Fibroblast of lung (primary cell): ENCODE measurements at regions not wholly inside any gene's neighbourhood (a gene's known extent, or its start where the extent isn't known, plus 50 kb on each side); places are given as distances from the start of the nearest gene placed in this dataset.
A peak's percentile ranks its signal among the peaks of the same experiment; 100 is the strongest.

ENCODE experiments used
- DNase-seq, 2 donors: peaks; one replicate each; pipeline versions ENCODE4 v3.0.0 to v3.0.0-alpha.2; 2010; ENCODE audit warnings: low read depth in 2 of 2
- H2AFZ ChIP-seq: 2 replicates; pipeline ENCODE4 v1.5.1; 2012; ENCODE audit warnings: low read length, control low read depth, inconsistent platforms
- H3K27ac ChIP-seq: 2 replicates; pipeline ENCODE4 v1.5.1; 2011; ENCODE audit warnings: low read length, control low read depth; ENCODE audit not compliant: insufficient read depth
- H3K27me3 ChIP-seq: 2 replicates; pipeline ENCODE4 v1.5.1; 2011; ENCODE audit warnings: mild to moderate bottlenecking, low read length; ENCODE audit not compliant: control insufficient read depth, insufficient read depth
- H3K36me3 ChIP-seq: 2 replicates; pipeline ENCODE4 v1.5.1; 2011; ENCODE audit warnings: low read length; ENCODE audit not compliant: control insufficient read depth, insufficient read depth
- H3K4me1 ChIP-seq: 2 replicates; pipeline ENCODE4 v1.5.1; 2011; ENCODE audit warnings: low read length; ENCODE audit not compliant: control insufficient read depth, insufficient read depth; ENCODE audit errors: extremely low read depth
- H3K4me2 ChIP-seq: 2 replicates; pipeline ENCODE4 v1.5.1; 2011; ENCODE audit warnings: low read length, control low read depth; ENCODE audit not compliant: insufficient read depth; ENCODE audit errors: extremely low read depth
- H3K4me3 ChIP-seq, 4 experiments: fragments of 200-600 bp in 1 of 4; sonication (generic) in 1 of 4; replicated peaks in 1 of 4; 2 replicates each; pipeline ENCODE4 v1.5.1; 2011 to 2016; ENCODE audit warnings: low read length in 4 of 4, low read depth in 3 of 4, mild to moderate bottlenecking in 3 of 4, control low read depth in 2 of 4, inconsistent platforms in 1 of 4, mixed read lengths in 1 of 4; ENCODE audit not compliant: insufficient read depth in 1 of 4; ENCODE audit errors: control extremely low read depth in 1 of 4
- H3K79me2 ChIP-seq: 2 replicates; pipeline ENCODE4 v1.5.1; 2012; ENCODE audit warnings: mild to moderate bottlenecking, low read length, inconsistent platforms; ENCODE audit not compliant: control insufficient read depth, insufficient read depth
- H3K9ac ChIP-seq: 2 replicates; pipeline ENCODE4 v1.5.1; 2011; ENCODE audit warnings: mild to moderate bottlenecking, low read length, control low read depth; ENCODE audit not compliant: insufficient read depth
- H3K9me3 ChIP-seq: 2 replicates; pipeline ENCODE4 v1.5.1; 2012; ENCODE audit warnings: low read depth, low read length; ENCODE audit not compliant: control insufficient read depth, insufficient read depth
- H4K20me1 ChIP-seq: 2 replicates; pipeline ENCODE4 v1.5.1; 2011; ENCODE audit warnings: low read length; ENCODE audit not compliant: control insufficient read depth, insufficient read depth; ENCODE audit errors: extremely low read depth
- EZH2 ChIP-seq: IDR thresholded peaks from 2 replicates; pipeline ENCODE4 v1.5.1; 2012; ENCODE audit warnings: low read length, control low read depth, mild to moderate bottlenecking; ENCODE audit errors: missing control alignments
- TF ChIP-seq, protein P1 (sequence below), 2 donors: IDR thresholded peaks in 1 of 2; conservative IDR thresholded peaks in 1 of 2; 1 replicate in 1 of 2; 2 replicates in 1 of 2; pipeline ENCODE4 v1.5.1; 2011 to 2012; ENCODE audit warnings: low read length in 2 of 2, control low read depth in 1 of 2, inconsistent platforms in 1 of 2, low read depth in 1 of 2, mild to moderate bottlenecking in 1 of 2

GRCh38 chr9:73996844-73997243, 500.3 kb upstream of the RORB start:
- Histone ChIP-seq H3K36me3 (no peaks in the 10 kb centered on the region), H3K4me1 (no peaks in the 10 kb centered on the region), H3K27me3 (no peaks in the 10 kb centered on the region), H2AFZ (no peak overlapping the region), H3K4me2 (no peak overlapping the region), H3K9me3 (no peaks in the 10 kb centered on the region), H3K9ac (no peak overlapping the region), H3K79me2 (no peaks in the 10 kb centered on the region), H4K20me1 (no peaks in the 10 kb centered on the region), H3K27ac (no peak overlapping the region), H3K4me3 (no peak overlapping the region)
- no peak for TF ChIP-seq EZH2
- TF ChIP-seq, protein P1, sequence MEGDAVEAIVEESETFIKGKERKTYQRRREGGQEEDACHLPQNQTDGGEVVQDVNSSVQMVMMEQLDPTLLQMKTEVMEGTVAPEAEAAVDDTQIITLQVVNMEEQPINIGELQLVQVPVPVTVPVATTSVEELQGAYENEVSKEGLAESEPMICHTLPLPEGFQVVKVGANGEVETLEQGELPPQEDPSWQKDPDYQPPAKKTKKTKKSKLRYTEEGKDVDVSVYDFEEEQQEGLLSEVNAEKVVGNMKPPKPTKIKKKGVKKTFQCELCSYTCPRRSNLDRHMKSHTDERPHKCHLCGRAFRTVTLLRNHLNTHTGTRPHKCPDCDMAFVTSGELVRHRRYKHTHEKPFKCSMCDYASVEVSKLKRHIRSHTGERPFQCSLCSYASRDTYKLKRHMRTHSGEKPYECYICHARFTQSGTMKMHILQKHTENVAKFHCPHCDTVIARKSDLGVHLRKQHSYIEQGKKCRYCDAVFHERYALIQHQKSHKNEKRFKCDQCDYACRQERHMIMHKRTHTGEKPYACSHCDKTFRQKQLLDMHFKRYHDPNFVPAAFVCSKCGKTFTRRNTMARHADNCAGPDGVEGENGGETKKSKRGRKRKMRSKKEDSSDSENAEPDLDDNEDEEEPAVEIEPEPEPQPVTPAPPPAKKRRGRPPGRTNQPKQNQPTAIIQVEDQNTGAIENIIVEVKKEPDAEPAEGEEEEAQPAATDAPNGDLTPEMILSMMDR (conservative IDR thresholded peaks at IDR 0.05 in 1 of 2, IDR thresholded peaks at IDR 0.05 in 1 of 2; ENCODE audit: low read depth in 1 of 2, low read length in 2 of 2), result no peak
- no peak for DNase-seq

DNA sequence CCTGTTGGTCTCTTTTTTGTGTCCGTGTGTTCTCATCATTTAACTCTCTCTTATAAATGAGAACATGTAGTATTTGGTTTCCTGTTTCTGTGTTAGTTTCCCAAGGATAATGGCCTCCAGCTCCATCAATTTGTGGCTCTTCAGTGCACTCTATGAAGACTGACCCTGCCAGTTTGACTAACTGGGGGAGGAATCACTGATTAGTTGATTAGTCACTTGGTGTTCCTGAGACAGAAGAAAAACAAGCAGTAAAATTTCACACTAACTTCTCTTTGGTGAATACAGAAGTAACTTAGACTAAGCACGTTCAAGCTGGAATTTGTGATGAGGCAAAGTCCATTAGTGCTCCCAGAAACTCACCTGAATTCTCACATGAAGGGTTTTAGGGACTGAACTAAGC, 495.8 kb upstream of the RORB start:
- Histone ChIP-seq H2AFZ (no peak overlapping the region), H3K79me2 (no peaks in the 10 kb centered on the region), H3K4me2 (no peak overlapping the region), H3K27me3 (no peaks in the 10 kb centered on the region), H3K4me3 (no peak overlapping the region), H3K4me1 (no peaks in the 10 kb centered on the region), H4K20me1 (no peaks in the 10 kb centered on the region), H3K27ac (no peak overlapping the region), H3K36me3 (no peaks in the 10 kb centered on the region), H3K9ac (no peak overlapping the region), H3K9me3 (no peaks in the 10 kb centered on the region)
- DNase-seq, result peak in 1 of 2 donors; percentile 22
- no peak for TF ChIP-seq EZH2
- TF ChIP-seq, protein P1 (conservative IDR thresholded peaks at IDR 0.05 in 1 of 2, IDR thresholded peaks at IDR 0.05 in 1 of 2; ENCODE audit: low read depth in 1 of 2, low read length in 2 of 2), result no peak

GRCh38 chr9:74006935-74007334, 490.2 kb upstream of the RORB start:
- H3K36me3 ChIP-seq, result no peaks in the 10 kb centered on the region
- H3K4me3 ChIP-seq, result no peak overlapping the region
- H3K9me3 ChIP-seq, result no peaks in the 10 kb centered on the region
- H2AFZ ChIP-seq, result no peak overlapping the region
- no peak overlapping the region for H3K4me2 ChIP-seq
- TF ChIP-seq, protein P1 (conservative IDR thresholded peaks at IDR 0.05 in 1 of 2, IDR thresholded peaks at IDR 0.05 in 1 of 2; ENCODE audit: low read depth in 1 of 2, low read length in 2 of 2), result no peak
- TF ChIP-seq EZH2, result no peak
- no peak overlapping the region for H3K27ac ChIP-seq
- no peaks in the 10 kb centered on the region for H3K4me1 ChIP-seq
- peak in 1 of 2 donors; percentile 15 for DNase-seq
- no peak overlapping the region for H3K9ac ChIP-seq
- H3K27me3 ChIP-seq, result no peaks in the 10 kb centered on the region
- H3K79me2 ChIP-seq, result no peaks in the 10 kb centered on the region
- H4K20me1 ChIP-seq, result no peaks in the 10 kb centered on the region
